ENCODE measurements at regions not wholly inside any gene's neighbourhood (a gene's known extent, or its start where the extent isn't known, plus 50 kb on each side); places are given as distances from the start of the nearest gene placed in this dataset.

DNA sequence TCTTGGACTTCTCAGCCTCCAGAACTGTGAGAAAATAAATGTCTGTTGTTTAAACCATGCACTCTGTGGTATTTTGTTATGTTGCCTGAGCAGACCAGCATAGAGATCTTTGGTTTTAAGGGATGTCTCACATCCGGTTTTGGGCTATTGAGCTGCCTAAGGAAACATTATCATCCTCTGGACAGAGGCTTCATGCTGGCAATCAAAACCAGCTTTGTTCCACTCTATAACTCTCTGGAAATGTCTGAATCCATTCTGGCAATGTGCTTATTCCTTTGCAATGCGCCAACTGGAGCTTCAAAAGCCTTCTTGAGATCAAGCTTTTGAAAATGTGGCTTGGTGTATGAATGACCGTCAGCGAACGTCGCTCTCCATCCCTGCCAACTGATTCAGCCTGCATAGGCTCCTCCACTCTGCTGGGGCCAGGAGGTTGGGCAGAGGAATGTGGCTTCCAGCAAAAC is 183.6 kb upstream of the MGAT5 start:
- TF ChIP-seq, protein P1, sequence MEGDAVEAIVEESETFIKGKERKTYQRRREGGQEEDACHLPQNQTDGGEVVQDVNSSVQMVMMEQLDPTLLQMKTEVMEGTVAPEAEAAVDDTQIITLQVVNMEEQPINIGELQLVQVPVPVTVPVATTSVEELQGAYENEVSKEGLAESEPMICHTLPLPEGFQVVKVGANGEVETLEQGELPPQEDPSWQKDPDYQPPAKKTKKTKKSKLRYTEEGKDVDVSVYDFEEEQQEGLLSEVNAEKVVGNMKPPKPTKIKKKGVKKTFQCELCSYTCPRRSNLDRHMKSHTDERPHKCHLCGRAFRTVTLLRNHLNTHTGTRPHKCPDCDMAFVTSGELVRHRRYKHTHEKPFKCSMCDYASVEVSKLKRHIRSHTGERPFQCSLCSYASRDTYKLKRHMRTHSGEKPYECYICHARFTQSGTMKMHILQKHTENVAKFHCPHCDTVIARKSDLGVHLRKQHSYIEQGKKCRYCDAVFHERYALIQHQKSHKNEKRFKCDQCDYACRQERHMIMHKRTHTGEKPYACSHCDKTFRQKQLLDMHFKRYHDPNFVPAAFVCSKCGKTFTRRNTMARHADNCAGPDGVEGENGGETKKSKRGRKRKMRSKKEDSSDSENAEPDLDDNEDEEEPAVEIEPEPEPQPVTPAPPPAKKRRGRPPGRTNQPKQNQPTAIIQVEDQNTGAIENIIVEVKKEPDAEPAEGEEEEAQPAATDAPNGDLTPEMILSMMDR (IDR thresholded peaks at IDR 0.05; ENCODE audit: insufficient read depth, low read depth, low read length, missing control alignments) = no peak
- no peak overlapping the region for H3K4me3 ChIP-seq (ENCODE audit: low read length)
- DNase-seq (ENCODE audit: low read depth) = no peak

DNA sequence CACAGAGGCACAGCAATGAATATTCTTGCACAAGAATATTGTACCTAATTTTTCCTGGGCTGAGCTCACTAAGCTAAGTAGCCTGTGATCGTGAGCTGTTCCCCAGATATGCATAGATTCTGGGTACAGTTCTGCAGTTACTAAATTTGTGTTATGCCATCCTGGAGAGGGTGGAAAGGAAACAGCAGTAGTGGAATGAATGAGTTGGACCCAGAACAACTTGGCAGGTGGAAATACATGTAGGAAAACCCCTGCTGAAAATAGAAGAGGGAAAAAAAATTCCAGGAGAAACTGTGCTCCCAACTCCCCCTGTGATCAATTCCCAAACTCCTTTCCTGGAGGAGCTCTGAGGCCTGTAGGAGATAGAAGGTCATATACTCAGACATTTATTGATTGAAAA is 181.5 kb upstream of the MGAT5 start:
- TF ChIP-seq, protein P1 (IDR thresholded peaks at IDR 0.05; ENCODE audit: insufficient read depth, low read depth, low read length, missing control alignments) = no peak

DNA sequence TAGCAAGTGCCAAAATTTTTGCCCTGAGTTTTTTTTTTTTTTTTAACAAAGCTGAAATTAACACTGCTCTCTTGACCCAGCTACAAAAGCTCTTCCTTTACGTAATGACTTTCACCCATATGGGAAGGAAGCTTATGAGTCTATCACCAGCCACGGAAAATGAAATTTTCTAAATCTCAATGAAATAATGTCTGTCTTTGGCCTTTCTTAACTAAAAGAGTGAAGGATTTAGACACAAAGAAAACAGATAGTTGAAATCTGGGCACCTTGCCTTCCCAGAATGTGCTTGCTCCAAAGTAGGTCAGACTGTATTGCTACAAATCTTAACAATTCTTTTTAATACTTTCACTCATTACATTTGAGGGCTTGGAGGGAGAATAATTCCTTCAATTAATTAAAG is 180.8 kb upstream of the MGAT5 start:
- DNase-seq (ENCODE audit: low read depth) = no peak
- TF ChIP-seq, protein P1 (IDR thresholded peaks at IDR 0.05; ENCODE audit: insufficient read depth, low read depth, low read length, missing control alignments) = no peak

More for the DNA sequence above, 181.5 kb upstream of the MGAT5 start:
- H3K4me3 ChIP-seq (ENCODE audit: low read length) = no peak overlapping the region
- no peak for DNase-seq (ENCODE audit: low read depth)

DNA sequence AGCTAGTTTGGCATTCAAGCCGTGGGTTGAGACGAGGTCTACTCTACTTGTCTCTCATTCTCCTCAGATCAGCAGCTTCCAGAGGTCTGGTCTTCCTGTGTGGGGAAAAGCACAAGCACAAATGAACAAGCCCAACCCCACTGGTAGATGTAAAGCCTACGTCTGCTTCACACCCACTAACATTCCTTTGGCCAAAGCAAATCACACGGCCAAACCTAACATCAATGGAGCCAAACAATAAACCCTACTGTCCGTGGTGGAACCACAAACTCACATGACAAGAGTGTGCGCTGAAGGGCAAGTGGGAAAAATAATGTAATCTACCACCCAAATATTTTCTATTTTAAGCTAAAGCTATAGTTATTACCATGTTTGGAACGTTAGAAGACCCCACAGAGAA is 179.3 kb upstream of the MGAT5 start:
- TF ChIP-seq, protein P1 (IDR thresholded peaks at IDR 0.05; ENCODE audit: insufficient read depth, low read depth, low read length, missing control alignments) = no peak
- no peak for DNase-seq (ENCODE audit: low read depth)
- no peak overlapping the region for H3K4me3 ChIP-seq (ENCODE audit: low read length)

More for the DNA sequence above, 180.8 kb upstream of the MGAT5 start:
- no peak overlapping the region for H3K4me3 ChIP-seq (ENCODE audit: low read length)

DNA sequence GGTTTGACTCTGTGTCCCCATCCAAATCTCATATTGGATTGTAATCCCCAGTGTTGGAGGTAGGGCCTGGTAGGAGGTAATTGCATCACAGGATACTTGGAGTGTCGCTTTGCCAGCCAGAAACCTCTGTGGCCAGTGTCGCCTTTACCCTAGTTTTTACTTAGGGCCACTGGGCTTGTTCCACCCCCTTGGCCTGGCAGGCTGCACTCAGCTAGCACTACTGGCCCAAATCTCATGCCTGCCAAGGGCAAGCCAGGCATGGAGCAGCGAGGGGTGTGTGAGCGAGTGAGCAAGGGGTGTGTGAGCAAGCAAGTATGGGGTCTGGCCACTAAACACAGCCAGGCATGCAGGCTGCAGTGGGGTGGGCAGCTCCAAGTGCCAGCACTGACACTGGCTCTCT is 178.7 kb upstream of the MGAT5 start:
- no peak overlapping the region for H3K4me3 ChIP-seq (ENCODE audit: low read length)
- TF ChIP-seq, protein P1 (IDR thresholded peaks at IDR 0.05; ENCODE audit: insufficient read depth, low read depth, low read length, missing control alignments) = no peak
- no peak for DNase-seq (ENCODE audit: low read depth)

DNA sequence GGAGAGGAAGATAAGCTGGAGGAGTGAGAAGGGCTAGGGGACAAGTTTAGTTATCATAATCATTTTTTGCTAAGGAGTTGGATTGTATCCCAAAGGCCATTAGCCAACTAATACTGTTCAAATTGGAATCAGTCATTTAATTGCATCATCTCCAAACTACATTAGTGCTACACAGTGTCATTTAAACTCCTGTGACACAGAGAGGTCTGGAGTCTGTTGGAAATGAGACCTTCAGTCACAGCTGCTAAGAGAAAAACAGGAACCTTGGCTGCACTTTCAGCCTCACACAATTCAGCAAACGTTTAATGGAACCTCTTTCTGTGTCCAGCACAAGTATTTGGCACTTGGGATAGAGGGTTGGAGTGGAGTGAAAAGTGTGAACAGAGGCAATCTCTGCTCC is 175.5 kb upstream of the MGAT5 start:
- no peak overlapping the region for H3K4me3 ChIP-seq (ENCODE audit: low read length)
- DNase-seq (ENCODE audit: low read depth) = no peak
- TF ChIP-seq, protein P1 (IDR thresholded peaks at IDR 0.05; ENCODE audit: insufficient read depth, low read depth, low read length, missing control alignments) = no peak

DNA sequence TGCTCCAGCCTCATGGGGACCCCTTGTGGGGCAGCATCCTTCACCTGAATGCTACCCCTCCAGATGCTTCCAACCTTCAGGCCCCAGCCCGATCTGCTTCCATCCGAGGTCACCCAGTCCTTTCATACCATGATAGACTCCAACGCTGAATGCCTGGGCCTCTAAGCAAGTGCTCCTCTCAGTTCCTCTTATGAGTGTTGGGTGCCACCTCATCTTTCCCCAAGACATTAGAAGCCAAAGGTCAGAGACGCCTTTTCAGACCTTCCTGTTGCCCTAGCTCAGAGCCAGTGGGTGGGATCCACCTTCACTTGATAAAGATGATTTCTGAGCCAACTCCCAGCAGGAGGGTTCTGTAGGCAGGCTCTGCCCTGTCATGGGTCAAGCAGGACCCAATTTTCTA is 174.5 kb upstream of the MGAT5 start:
- TF ChIP-seq, protein P1 (IDR thresholded peaks at IDR 0.05; ENCODE audit: insufficient read depth, low read depth, low read length, missing control alignments) = no peak
- no peak overlapping the region for H3K4me3 ChIP-seq (ENCODE audit: low read length)

More for the DNA sequence above, 174.5 kb upstream of the MGAT5 start:
- no peak for DNase-seq (ENCODE audit: low read depth)

All from epithelial cell of esophagus (primary cell).